ENCODE measurements at regions not wholly inside any gene's neighbourhood (a gene's known extent, or its start where the extent isn't known, plus 50 kb on each side); places are given as distances from the start of the nearest gene placed in this dataset.

DNA sequence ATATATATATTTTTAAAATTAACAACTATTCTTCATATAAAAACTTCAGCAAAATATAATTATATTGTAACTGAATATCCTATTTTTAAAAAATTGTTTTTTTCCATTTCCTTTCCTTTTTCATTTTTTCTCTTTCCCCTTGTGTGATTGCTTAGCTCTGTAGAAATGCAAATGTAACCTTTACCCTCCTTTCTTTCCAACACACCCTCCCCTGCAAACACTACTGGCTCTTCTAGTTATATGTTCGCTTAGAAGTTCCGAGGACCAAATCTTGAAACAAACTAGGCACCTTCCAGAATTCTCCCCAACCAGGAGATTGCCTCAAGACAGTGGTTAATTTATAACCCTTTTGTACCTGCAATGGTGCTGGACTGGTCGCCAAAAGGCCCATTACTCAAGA, 1980.0 kb upstream of the CDH6 start:
- H3K36me3 ChIP-seq (ENCODE audit: low read depth, missing control alignments), result no peaks in the 10 kb centered on the region
- no peak for DNase-seq
- H3K27me3 ChIP-seq, result no peaks in the 10 kb centered on the region
- TF ChIP-seq POLR2A (IDR thresholded peaks at IDR 0.05), result no peak
- TF ChIP-seq, protein P1, sequence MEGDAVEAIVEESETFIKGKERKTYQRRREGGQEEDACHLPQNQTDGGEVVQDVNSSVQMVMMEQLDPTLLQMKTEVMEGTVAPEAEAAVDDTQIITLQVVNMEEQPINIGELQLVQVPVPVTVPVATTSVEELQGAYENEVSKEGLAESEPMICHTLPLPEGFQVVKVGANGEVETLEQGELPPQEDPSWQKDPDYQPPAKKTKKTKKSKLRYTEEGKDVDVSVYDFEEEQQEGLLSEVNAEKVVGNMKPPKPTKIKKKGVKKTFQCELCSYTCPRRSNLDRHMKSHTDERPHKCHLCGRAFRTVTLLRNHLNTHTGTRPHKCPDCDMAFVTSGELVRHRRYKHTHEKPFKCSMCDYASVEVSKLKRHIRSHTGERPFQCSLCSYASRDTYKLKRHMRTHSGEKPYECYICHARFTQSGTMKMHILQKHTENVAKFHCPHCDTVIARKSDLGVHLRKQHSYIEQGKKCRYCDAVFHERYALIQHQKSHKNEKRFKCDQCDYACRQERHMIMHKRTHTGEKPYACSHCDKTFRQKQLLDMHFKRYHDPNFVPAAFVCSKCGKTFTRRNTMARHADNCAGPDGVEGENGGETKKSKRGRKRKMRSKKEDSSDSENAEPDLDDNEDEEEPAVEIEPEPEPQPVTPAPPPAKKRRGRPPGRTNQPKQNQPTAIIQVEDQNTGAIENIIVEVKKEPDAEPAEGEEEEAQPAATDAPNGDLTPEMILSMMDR (IDR thresholded peaks at IDR 0.05), result no peak
- no peak overlapping the region for H3K27ac ChIP-seq
- WGBS, 2 donors, result 69 to 76% methylated on average over 3 of the region's 3 CpGs
- intact Hi-C loops (cut with DNase I; ENCODE audit: low total_unique reads), result no loop called here
- no peak overlapping the region for H3K4me3 ChIP-seq
- no peaks in the 10 kb centered on the region for H3K4me1 ChIP-seq
- no peaks in the 10 kb centered on the region for H3K9me3 ChIP-seq

- no peaks in the 10 kb centered on the region for H3K36me3 ChIP-seq (ENCODE audit: low read depth, missing control alignments)
- no peak for TF ChIP-seq POLR2A (IDR thresholded peaks at IDR 0.05)
- TF ChIP-seq, protein P1 (IDR thresholded peaks at IDR 0.05), result no peak
- H3K4me3 ChIP-seq, result no peak overlapping the region
- no peaks in the 10 kb centered on the region for H3K4me1 ChIP-seq
- H3K9me3 ChIP-seq, result no peaks in the 10 kb centered on the region
- DNase-seq, result no peak
- intact Hi-C loops (cut with DNase I; ENCODE audit: low total_unique reads), result no loop called here
- no peak overlapping the region for H3K27ac ChIP-seq
- H3K27me3 ChIP-seq, result no peaks in the 10 kb centered on the region
Measured at GRCh38 chr5:29208024-29208423, 1985.5 kb upstream of the CDH6 start.

GRCh38 chr5:29203049-29203448, 1990.4 kb upstream of the CDH6 start:
- no peaks in the 10 kb centered on the region for H3K9me3 ChIP-seq
- H3K4me3 ChIP-seq, result no peak overlapping the region
- H3K36me3 ChIP-seq (ENCODE audit: low read depth, missing control alignments), result no peaks in the 10 kb centered on the region
- no peaks in the 10 kb centered on the region for H3K27me3 ChIP-seq
- TF ChIP-seq, protein P1 (IDR thresholded peaks at IDR 0.05), result no peak
- no peak for TF ChIP-seq POLR2A (IDR thresholded peaks at IDR 0.05)
- H3K27ac ChIP-seq, result no peak overlapping the region
- H3K4me1 ChIP-seq, result no peaks in the 10 kb centered on the region
- intact Hi-C loops (cut with DNase I; ENCODE audit: low total_unique reads), result no loop called here
- no peak for DNase-seq

- no peak overlapping the region for H3K27ac ChIP-seq
Measured at GRCh38 chr5:29197631-29198454, 1995.6 kb upstream of the CDH6 start.

More at GRCh38 chr5:29197631-29198454, 1995.6 kb upstream of the CDH6 start:
- no peak for TF ChIP-seq POLR2A (IDR thresholded peaks at IDR 0.05)
- TF ChIP-seq, protein P1 (IDR thresholded peaks at IDR 0.05), result no peak
- no peak for DNase-seq
- intact Hi-C loops (cut with DNase I; ENCODE audit: low total_unique reads), result no loop called here
- H3K36me3 ChIP-seq (ENCODE audit: low read depth, missing control alignments), result no peaks in the 10 kb centered on the region
- no peaks in the 10 kb centered on the region for H3K9me3 ChIP-seq
- 63 to 69% methylated on average over 2 of the region's 2 CpGs for WGBS, 2 donors
- H3K27me3 ChIP-seq, result no peaks in the 10 kb centered on the region
- no peak overlapping the region for H3K4me3 ChIP-seq
- H3K4me1 ChIP-seq, result no peaks in the 10 kb centered on the region

Data from testis (tissue), 2 donors.